GM03348 (cell line): ENCODE measurements at regions not wholly inside any gene's neighbourhood (a gene's known extent, or its start where the extent isn't known, plus 50 kb on each side); places are given as distances from the start of the nearest gene placed in this dataset.
"Not testable (repeated sequence)": the region's sequence is repeated elsewhere in the genome, so short reads cannot be mapped to it uniquely, and the experiment has no call there.

Source experiments
- DNase-seq: peaks from one replicate; pipeline ENCODE4 v3.0.0; 2012; ENCODE audit warnings: low spot score

- DNase-seq, result no peak
Measured at GRCh38 chr10:50999163-50999562, 75.1 kb upstream of the PRKG1 start.

- peak; percentile 58 for DNase-seq
Measured at GRCh38 chr10:51000164-51000563, 74.1 kb upstream of the PRKG1 start.

DNA sequence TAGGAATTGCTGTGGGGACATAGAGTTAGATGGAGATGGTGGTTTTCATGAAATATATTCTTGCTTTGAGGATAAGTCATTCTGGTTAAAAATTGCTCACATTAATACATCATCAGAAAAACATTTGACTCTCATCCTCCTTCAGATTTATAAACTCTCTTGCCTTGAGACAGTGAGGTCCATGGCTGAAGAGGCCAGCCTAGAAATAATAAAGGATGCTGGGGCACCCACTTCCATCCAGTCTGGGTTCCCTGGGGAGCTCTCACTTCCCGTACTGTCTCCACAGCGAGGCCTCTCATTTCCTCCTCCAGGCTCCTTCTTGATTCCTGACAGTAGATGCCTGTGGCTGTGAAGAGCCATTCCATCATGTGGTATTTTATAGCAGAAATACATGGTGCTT, 73.3 kb upstream of the PRKG1 start:
- peak; percentile 39 for DNase-seq

DNA sequence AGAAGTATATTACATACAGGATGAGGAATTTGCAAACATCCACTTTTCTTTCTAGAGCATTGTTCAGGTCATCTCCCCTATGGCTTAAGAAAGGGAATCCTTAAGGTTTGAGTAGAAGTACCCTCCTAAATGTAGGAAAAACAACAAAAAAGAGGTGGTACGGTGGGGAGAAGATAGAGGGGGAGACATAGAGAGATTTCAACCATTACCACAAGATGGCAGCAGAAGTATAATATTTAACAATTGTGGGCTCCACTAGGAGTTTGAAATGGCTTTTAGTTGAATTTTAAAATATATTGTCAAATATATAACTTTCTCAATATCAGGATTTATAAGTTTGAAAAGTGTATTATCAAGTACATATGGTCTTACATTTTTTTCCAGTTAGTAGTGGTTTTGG, 72.7 kb upstream of the PRKG1 start:
- peak; percentile 40 for DNase-seq

DNA sequence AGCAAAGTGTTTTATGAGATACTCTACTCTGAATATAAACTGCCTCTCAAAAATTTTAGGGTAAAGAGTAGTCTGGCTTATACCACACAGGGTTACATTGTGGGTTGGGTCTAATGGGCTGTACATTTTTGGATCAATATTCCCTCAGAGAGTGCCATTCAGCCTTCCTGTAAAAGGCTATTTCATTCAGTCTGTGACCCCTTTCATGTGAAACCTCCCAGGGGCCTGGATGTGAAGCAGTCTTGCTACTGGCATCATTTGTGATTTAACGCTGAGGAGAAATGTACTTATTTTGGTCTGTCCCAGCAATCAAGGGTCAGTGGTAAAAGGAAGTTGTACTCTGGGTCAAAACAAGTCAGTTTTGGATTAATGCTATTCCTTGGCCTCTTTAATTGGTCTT, 71.8 kb upstream of the PRKG1 start:
- DNase-seq, result no peak

DNA sequence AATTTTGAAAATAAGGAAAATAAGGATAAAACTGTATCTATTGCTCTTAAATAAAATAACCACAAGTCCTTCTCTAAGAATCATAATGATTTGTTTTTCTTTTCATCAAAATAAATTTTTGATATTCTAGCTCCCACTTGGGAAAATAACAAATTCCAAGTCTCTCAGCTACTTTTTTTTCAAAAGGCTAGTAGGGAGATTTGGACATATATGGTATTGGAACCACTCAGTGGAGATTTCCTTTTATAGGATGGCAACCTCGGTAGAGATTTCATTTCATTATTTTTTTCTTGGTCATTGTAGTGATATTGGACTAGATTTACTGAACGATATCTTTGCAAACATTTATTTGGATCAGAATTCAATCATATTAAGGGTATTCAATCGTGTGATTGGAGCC, 69.5 kb upstream of the PRKG1 start:
- DNase-seq, result no peak

GRCh38 chr10:51005551-51005950, 68.7 kb upstream of the PRKG1 start:
- DNase-seq, result no peak

DNA sequence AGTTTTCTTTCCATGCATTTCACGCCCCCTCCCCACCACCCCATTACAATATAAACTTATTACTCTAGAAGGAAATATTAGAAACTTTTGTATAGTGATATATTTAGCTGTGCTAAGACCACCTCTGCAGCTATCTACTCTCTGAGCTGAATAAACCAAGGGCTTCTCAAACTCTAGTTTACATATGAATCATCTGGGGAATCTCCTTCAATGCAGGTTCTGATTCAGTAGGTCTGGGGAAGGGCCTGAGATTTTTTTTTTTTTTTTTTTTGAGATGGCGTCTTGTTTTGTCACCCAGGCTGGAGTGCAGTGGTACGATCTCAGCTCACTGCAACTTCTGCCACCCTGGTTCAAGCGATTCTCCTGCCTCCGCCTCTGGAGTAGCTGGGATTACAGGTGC, 67.6 kb upstream of the PRKG1 start:
- DNase-seq, result no peak

GRCh38 chr10:51007781-51008180, 66.5 kb upstream of the PRKG1 start:
- peak; percentile 33 for DNase-seq

- no peak for DNase-seq
Measured at GRCh38 chr10:51008346-51008745, 65.9 kb upstream of the PRKG1 start.

- peak; percentile 55 for DNase-seq
Measured at GRCh38 chr10:51010977-51011376, 63.3 kb upstream of the PRKG1 start.

- DNase-seq, result no peak
Measured at GRCh38 chr10:51012073-51012472, 62.2 kb upstream of the PRKG1 start.

DNA sequence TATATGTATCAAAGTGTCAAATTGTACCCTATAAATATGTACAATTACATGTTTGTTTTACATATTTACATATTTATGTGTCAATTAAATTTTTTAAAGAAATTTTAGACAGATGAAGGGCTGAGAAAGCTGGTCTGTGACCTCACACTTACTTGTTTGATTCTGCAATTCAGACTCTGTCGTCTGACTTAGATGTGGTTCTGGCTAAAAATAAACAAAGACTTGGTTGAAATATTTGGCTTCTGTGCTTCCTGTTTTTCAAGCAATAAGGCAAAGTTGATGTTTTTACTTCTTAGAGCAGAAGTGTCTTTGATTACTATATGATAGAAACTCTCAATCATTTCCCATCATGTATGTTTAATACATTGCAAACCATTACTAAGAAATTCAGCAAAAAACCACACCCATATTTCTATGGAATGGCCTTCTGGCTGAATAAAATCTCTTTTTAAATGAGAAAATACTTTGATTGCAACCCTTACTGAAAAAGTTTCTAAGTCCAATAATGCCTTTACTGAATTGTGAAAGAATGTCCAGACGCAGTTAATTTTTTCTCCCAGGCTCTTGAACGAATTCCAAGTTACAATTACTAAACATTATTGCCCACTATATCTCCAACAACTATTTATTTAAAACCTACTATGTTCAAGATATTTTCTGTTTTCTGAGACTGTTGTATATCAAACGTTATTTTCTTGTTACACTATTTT, 59.5 kb upstream of the PRKG1 start:
- DNase-seq, result peak; percentile 46

GRCh38 chr10:51015390-51015754, 58.9 kb upstream of the PRKG1 start:
- not testable (repeated sequence) for DNase-seq

- DNase-seq, result no peak
Measured at GRCh38 chr10:51020200-51020599, 54.1 kb upstream of the PRKG1 start.

DNA sequence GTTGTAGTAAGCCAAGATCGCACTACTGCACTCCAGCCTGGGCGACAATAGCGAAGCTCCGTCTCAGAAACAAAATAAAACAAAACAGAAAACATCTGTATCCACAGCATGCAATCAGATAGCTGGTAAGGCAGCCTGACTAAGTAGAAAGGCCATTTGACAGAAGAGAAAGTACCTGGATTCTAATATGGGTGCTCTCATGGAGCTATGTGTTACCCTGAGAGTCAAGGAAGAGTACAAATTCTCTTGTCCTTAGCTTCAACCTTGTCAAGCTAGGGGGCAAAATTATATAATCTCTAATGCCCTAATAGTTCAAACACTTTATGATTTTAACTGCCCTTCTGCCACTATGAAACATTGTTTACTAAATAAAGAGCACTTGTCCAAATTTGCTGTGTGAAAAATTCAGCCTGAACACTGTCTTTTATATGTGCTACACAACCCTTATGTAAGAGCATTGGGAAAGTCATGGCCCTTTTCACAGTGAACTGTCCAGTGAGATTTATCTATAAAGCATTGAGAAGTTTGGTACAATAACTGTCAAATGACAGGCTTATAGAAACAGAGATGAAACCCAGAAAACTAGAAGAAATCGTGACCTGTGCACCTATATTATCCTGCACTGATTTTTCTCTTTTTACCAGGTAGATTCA, 51.2 kb upstream of the PRKG1 start:
- DNase-seq, result no peak

DNA sequence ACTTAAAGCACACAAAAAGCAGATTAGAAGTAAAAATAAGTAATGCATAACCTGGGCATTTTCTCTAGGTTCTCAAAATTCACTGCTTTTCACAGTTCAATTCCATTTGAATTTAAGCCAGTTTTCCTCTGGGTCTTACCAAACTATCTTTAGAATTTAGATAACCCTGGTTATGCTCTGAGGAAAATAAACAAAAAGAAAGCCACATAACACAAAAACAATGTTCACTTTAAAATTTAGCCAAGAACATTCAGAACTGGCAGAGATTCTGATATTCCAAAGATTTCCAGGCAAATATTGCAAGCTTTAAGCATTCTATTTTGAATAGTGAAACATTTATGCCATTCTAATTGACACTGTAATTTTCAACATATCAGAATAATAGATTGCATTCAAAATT, 50.7 kb upstream of the PRKG1 start:
- no peak for DNase-seq
